ENCODE measurements at regions not wholly inside any gene's neighbourhood (a gene's known extent, or its start where the extent isn't known, plus 50 kb on each side); places are given as distances from the start of the nearest gene placed in this dataset.

- Histone ChIP-seq H3K27me3 (no peaks in the 10 kb centered on the region), H3K36me3 (no peaks in the 10 kb centered on the region), H3K27ac (no peak overlapping the region), H3K4me1 (no peaks in the 10 kb centered on the region), H3K9me3 (no peaks in the 10 kb centered on the region), H3K4me3 (no peak overlapping the region)
- TF ChIP-seq POLR2A (IDR thresholded peaks at IDR 0.05): no peak
- TF ChIP-seq, protein P1, sequence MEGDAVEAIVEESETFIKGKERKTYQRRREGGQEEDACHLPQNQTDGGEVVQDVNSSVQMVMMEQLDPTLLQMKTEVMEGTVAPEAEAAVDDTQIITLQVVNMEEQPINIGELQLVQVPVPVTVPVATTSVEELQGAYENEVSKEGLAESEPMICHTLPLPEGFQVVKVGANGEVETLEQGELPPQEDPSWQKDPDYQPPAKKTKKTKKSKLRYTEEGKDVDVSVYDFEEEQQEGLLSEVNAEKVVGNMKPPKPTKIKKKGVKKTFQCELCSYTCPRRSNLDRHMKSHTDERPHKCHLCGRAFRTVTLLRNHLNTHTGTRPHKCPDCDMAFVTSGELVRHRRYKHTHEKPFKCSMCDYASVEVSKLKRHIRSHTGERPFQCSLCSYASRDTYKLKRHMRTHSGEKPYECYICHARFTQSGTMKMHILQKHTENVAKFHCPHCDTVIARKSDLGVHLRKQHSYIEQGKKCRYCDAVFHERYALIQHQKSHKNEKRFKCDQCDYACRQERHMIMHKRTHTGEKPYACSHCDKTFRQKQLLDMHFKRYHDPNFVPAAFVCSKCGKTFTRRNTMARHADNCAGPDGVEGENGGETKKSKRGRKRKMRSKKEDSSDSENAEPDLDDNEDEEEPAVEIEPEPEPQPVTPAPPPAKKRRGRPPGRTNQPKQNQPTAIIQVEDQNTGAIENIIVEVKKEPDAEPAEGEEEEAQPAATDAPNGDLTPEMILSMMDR (IDR thresholded peaks at IDR 0.05): no peak
- peak in 1 of 3 donors; percentile 12 for DNase-seq
Observed at GRCh38 chr10:70954381-70955176, 66.2 kb upstream of the PCBD1 start.

DNA sequence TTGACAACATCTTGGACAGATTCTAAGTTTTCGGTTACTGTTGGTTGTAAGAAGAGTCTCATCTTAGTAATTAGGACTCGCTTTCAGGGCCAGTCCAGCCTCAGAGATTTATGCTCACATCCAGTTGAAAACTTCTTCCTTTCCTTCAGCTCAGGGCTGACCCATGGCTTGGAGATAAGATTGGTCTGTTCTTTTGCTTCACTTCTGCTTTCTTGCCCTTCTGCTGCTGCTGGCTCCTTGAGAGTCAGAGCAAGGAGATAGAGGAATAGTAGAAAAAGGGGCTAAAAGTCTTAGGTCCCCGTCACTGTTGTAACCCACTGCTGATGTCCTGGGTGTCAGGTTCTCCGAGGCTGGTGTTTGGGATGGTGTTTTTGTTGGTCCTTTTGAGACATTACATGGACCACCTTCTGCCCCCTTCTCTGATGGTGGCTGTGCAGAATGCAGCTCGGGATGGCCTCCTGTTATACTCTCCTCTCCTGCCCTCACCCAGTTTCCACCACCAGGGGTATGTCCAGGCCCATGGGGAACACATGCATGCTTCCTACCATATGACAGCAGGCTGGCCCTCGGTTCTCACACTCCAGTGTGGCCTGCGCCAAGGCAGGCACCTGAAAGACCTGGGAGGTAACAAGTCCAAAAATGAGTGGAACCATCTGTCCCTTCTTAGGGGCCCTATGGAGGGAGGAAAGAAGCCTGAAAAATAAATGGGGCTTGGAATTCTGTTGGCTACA, 67.8 kb upstream of the PCBD1 start:
- Histone ChIP-seq H3K4me1 (no peaks in the 10 kb centered on the region), H3K36me3 (no peaks in the 10 kb centered on the region), H3K27ac (no peak overlapping the region), H3K4me3 (no peak overlapping the region), H3K27me3 (no peaks in the 10 kb centered on the region), H3K9me3 (no peaks in the 10 kb centered on the region)
- DNase-seq: peak in 1 of 3 donors; percentile 13
- TF ChIP-seq POLR2A (IDR thresholded peaks at IDR 0.05): no peak
- TF ChIP-seq, protein P1 (IDR thresholded peaks at IDR 0.05): no peak

- H3K36me3 ChIP-seq: no peaks in the 10 kb centered on the region
- no peak overlapping the region for H3K27ac ChIP-seq
- H3K4me1 ChIP-seq: no peaks in the 10 kb centered on the region
- no peak overlapping the region for H3K4me3 ChIP-seq
- DNase-seq: peak in 1 of 3 donors; percentile 2
- TF ChIP-seq, protein P1 (IDR thresholded peaks at IDR 0.05): no peak
- no peak for TF ChIP-seq POLR2A (IDR thresholded peaks at IDR 0.05)
- no peaks in the 10 kb centered on the region for H3K9me3 ChIP-seq
- H3K27me3 ChIP-seq: no peaks in the 10 kb centered on the region
Observed at GRCh38 chr10:70958396-70958795, 70.0 kb upstream of the PCBD1 start.

GRCh38 chr10:70960316-70960715, 72.0 kb upstream of the PCBD1 start:
- Histone ChIP-seq H3K4me3 (no peak overlapping the region), H3K27me3 (no peaks in the 10 kb centered on the region), H3K9me3 (no peaks in the 10 kb centered on the region), H3K36me3 (no peaks in the 10 kb centered on the region), H3K27ac (no peak overlapping the region), H3K4me1 (no peaks in the 10 kb centered on the region)
- DNase-seq: no peak
- TF ChIP-seq, protein P1 (IDR thresholded peaks at IDR 0.05): no peak
- no peak for TF ChIP-seq POLR2A (IDR thresholded peaks at IDR 0.05)

- no peaks in the 10 kb centered on the region for H3K36me3 ChIP-seq
- no peaks in the 10 kb centered on the region for H3K27me3 ChIP-seq
- H3K9me3 ChIP-seq: no peaks in the 10 kb centered on the region
- peak in 1 of 3 donors; percentile 9 for DNase-seq
- TF ChIP-seq, protein P1 (IDR thresholded peaks at IDR 0.05): no peak
- TF ChIP-seq POLR2A (IDR thresholded peaks at IDR 0.05): no peak
- H3K4me1 ChIP-seq: no peaks in the 10 kb centered on the region
- H3K27ac ChIP-seq: no peak overlapping the region
- H3K4me3 ChIP-seq: no peak overlapping the region
Observed at GRCh38 chr10:70960783-70961570, 72.6 kb upstream of the PCBD1 start.
